Upper lobe of left lung (tissue), 4 donors: ENCODE measurements at regions not wholly inside any gene's neighbourhood (a gene's known extent, or its start where the extent isn't known, plus 50 kb on each side); places are given as distances from the start of the nearest gene placed in this dataset.

Experiments used
- POLR2AphosphoS5 ChIP-seq, 2 donors: sonication (generic); formaldehyde crosslinking; IDR thresholded peaks; one replicate each; pipeline ENCODE4 v1.5.1; 2017; ENCODE audit warnings: antibody characterized with exemption in 2 of 2
- TF ChIP-seq, protein P1 (sequence below), 6 experiments: fragments of 450-650 bp in 4 of 6; fragments of 200-600 bp in 2 of 6; sonication (generic) in 2 of 6; IDR thresholded peaks; one replicate each; pipeline ENCODE4 v1.5.1; 2016 to 2019; ENCODE audit warnings: antibody characterized with exemption in 6 of 6

DNA sequence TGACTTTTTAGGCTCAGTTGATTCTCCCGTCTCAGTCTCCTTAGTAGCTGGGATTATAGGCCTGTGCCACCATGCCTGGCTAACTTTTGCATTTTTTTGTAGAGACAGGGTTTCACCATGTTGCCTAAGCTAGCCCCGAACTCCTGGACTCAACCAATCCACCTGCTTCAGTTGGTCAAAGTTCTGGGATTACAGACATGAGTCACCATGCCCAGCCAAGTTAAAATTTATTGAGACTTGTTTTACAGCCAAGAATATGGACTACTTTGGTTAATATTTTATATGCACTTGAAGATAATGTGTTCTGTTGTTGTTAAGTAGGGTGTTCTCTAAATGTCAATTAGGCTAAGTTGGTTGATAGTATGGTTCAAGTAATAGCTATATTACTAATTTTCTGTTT is 58.7 kb downstream of the CYTL1 start:
- TF ChIP-seq, protein P1, sequence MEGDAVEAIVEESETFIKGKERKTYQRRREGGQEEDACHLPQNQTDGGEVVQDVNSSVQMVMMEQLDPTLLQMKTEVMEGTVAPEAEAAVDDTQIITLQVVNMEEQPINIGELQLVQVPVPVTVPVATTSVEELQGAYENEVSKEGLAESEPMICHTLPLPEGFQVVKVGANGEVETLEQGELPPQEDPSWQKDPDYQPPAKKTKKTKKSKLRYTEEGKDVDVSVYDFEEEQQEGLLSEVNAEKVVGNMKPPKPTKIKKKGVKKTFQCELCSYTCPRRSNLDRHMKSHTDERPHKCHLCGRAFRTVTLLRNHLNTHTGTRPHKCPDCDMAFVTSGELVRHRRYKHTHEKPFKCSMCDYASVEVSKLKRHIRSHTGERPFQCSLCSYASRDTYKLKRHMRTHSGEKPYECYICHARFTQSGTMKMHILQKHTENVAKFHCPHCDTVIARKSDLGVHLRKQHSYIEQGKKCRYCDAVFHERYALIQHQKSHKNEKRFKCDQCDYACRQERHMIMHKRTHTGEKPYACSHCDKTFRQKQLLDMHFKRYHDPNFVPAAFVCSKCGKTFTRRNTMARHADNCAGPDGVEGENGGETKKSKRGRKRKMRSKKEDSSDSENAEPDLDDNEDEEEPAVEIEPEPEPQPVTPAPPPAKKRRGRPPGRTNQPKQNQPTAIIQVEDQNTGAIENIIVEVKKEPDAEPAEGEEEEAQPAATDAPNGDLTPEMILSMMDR (IDR thresholded peaks at IDR 0.05), result no peak
- TF ChIP-seq POLR2AphosphoS5 (IDR thresholded peaks at IDR 0.05), result no peak
